ENCODE measurements at regions not wholly inside any gene's neighbourhood (a gene's known extent, or its start where the extent isn't known, plus 50 kb on each side); places are given as distances from the start of the nearest gene placed in this dataset.

DNA sequence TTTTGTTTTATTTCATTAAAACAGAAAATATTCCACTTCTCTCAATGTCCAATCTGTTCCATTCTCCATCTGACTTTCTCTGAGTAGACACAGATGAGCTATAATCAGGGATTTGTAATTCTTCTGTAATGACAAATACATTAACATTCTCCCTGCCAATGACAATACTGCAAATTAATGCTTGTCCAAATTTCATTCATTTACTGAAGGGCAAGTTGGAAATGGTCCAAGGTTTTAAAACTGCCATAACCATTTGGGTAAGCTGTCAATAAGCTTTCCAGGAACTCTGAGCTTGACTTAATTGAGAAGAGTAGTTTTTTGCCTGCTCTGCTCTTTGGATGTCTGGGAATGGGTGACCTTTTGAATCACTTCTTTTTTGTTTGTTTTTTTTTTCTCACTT is 253.5 kb downstream of the DMRTA1 start:
- TF ChIP-seq, protein P1, sequence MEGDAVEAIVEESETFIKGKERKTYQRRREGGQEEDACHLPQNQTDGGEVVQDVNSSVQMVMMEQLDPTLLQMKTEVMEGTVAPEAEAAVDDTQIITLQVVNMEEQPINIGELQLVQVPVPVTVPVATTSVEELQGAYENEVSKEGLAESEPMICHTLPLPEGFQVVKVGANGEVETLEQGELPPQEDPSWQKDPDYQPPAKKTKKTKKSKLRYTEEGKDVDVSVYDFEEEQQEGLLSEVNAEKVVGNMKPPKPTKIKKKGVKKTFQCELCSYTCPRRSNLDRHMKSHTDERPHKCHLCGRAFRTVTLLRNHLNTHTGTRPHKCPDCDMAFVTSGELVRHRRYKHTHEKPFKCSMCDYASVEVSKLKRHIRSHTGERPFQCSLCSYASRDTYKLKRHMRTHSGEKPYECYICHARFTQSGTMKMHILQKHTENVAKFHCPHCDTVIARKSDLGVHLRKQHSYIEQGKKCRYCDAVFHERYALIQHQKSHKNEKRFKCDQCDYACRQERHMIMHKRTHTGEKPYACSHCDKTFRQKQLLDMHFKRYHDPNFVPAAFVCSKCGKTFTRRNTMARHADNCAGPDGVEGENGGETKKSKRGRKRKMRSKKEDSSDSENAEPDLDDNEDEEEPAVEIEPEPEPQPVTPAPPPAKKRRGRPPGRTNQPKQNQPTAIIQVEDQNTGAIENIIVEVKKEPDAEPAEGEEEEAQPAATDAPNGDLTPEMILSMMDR (IDR thresholded peaks at IDR 0.05): no peak
- TF ChIP-seq POLR2A (IDR thresholded peaks at IDR 0.05): no peak
- H3K27me3 ChIP-seq: no peaks in the 10 kb centered on the region
- no peaks in the 10 kb centered on the region for H3K4me1 ChIP-seq
- no peak overlapping the region for H3K4me3 ChIP-seq
- H3K9me3 ChIP-seq: no peaks in the 10 kb centered on the region
- intact Hi-C loops (cut with DNase I): no loop called here
- H3K27ac ChIP-seq: no peak overlapping the region
- H3K36me3 ChIP-seq: no peaks in the 10 kb centered on the region
- DNase-seq: no peak

DNA sequence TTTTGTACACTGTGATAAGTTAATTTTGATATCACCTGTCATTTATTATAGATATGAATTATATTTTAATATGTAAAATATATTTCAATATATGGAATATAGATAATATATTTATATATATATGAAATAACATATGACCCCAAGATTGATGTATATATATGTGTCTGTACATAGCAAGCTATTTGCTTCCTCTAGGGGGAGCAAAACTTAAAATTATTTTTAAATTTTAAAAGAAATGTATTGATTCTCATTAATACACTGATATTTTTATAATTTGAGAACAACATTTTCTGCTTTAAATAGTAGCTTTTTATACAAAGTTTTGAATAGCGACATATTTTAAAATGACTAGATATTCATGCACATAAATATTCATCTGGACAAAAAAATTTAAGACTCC is 272.0 kb downstream of the DMRTA1 start:
- intact Hi-C loops (cut with DNase I): no loop called here
- TF ChIP-seq POLR2A (IDR thresholded peaks at IDR 0.05): no peak
- TF ChIP-seq, protein P1 (IDR thresholded peaks at IDR 0.05): no peak
- Histone ChIP-seq H3K9me3 (no peaks in the 10 kb centered on the region), H3K27ac (no peak overlapping the region), H3K4me3 (no peak overlapping the region), H3K27me3 (no peaks in the 10 kb centered on the region), H3K4me1 (no peaks in the 10 kb centered on the region), H3K36me3 (no peaks in the 10 kb centered on the region)
- WGBS, 2 donors: 54 to 79% methylated on average over 1 of the region's 1 CpG
- DNase-seq: no peak

DNA sequence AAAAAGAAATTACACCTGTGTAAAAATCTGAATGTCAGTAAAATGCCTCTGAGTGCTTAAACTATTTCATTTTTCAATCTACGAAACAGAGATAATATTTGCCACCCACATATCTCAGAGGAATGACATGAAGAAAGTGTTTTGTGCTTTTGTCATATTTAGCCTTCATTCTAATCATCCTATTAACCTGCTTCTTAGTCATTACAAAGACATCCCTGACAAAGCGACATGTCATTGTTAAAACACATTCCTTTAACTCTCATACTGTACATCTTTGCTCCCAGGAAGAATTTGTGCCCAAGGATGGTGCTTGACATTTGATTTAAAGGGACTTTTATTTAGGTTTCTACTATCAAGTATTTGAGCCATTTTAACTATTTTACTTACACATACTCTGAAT is 275.9 kb downstream of the DMRTA1 start:
- Histone ChIP-seq H3K27me3 (no peaks in the 10 kb centered on the region), H3K9me3 (no peaks in the 10 kb centered on the region), H3K36me3 (no peaks in the 10 kb centered on the region), H3K4me3 (no peak overlapping the region), H3K27ac (no peak overlapping the region), H3K4me1 (no peaks in the 10 kb centered on the region)
- no peak for DNase-seq
- intact Hi-C loops (cut with DNase I): no loop called here
- TF ChIP-seq POLR2A (IDR thresholded peaks at IDR 0.05): no peak
- TF ChIP-seq, protein P1 (IDR thresholded peaks at IDR 0.05): no peak
- 66 to 72% methylated on average over 2 of the region's 2 CpGs for WGBS, 2 donors

DNA sequence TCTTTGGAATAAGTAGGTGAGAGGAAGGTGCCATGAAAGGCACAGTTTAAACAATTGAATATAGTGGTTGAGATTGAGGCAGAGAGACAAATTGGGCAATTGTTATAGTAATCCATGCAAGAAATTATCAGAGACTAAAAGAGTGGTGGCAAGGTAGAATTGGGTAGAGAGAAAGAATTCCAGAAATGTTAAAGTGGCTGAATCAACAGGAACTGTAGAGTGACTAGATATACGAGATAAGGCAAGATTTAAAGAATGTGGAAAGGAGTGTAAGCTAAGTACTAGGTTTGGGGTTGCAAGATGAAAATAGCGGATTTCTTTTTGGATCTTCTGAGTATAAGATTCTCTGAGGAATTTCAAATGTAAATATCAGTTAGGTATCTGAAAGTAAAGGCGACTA is 285.2 kb downstream of the DMRTA1 start:
- TF ChIP-seq POLR2A (IDR thresholded peaks at IDR 0.05): no peak
- TF ChIP-seq, protein P1 (IDR thresholded peaks at IDR 0.05): no peak
- WGBS, 2 donors: 67 to 74% methylated on average over 3 of the region's 3 CpGs
- H3K4me3 ChIP-seq: no peak overlapping the region
- H3K27ac ChIP-seq: no peak overlapping the region
- H3K27me3 ChIP-seq: no peaks in the 10 kb centered on the region
- intact Hi-C loops (cut with DNase I): no loop called here
- no peaks in the 10 kb centered on the region for H3K4me1 ChIP-seq
- no peak for DNase-seq
- H3K36me3 ChIP-seq: no peaks in the 10 kb centered on the region
- H3K9me3 ChIP-seq: no peaks in the 10 kb centered on the region

DNA sequence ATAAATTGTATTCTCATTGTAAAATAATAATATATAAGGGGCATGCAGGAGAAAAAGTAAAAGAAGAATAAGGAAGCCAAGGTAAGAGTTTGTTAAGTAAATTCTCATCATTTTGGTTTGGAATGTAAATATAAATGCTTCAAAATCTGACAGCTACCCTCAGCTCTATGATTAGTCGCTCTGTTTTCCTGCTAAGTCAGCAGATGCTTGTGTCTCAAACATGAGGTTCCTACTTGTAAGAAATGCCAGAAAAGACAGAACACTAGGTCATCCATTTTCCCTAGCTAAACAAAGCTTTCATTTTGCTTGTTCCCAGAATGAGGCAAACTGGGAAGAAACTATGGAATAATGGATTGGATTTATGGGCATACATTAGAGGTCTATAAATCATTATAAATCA is 293.1 kb downstream of the DMRTA1 start:
- Histone ChIP-seq H3K27me3 (no peaks in the 10 kb centered on the region), H3K27ac (no peak overlapping the region), H3K4me3 (no peak overlapping the region), H3K36me3 (no peaks in the 10 kb centered on the region), H3K4me1 (no peaks in the 10 kb centered on the region), H3K9me3 (no peaks in the 10 kb centered on the region)
- intact Hi-C loops (cut with DNase I): no loop called here
- DNase-seq: no peak
- 46 to 55% methylated on average over 1 of the region's 1 CpG for WGBS, 2 donors
- TF ChIP-seq, protein P1 (IDR thresholded peaks at IDR 0.05): no peak
- no peak for TF ChIP-seq POLR2A (IDR thresholded peaks at IDR 0.05)
